Endothelial cell of umbilical vein (primary cell): ENCODE measurements at regions not wholly inside any gene's neighbourhood (a gene's known extent, or its start where the extent isn't known, plus 50 kb on each side); places are given as distances from the start of the nearest gene placed in this dataset.

Source experiments
- BruUV-seq: library from RNA; stranded (reverse); fragments of 400-500 nt; replicated peaks from 2 replicates; lab custom pipeline; 2021; lab: Mats Ljungman, UMichigan
- CTCF ChIA-PET: fragments of 300-600, 350-600 bp; sonication (Branson Sonifier 250); formaldehyde crosslinking; loops from one replicate; lab custom pipeline; 2021; ENCODE audit warnings: antibody characterized with exemption, inconsistent platforms; lab: Charles Lee
- POLR2A ChIA-PET: fragments of 300-600, 350-600 bp; sonication (Branson Sonifier 250); formaldehyde crosslinking; loops from one replicate; lab custom pipeline; 2021; ENCODE audit warnings: antibody characterized with exemption, inconsistent platforms; lab: Charles Lee
- DNase-seq: peaks from one replicate; pipeline ENCODE4 v3.0.0-alpha.2; 2011; ENCODE audit warnings: low read depth, low spot score
- FAIRE-seq: peaks from 2 replicates; lab custom pipeline; 2011; peaks lifted over from hg19 to GRCh38; lab: Jason Lieb, UNC
- H2AFZ ChIP-seq: 2 replicates; pipeline ENCODE4 v1.6.0; 2012; ENCODE audit warnings: low read depth, low read length, control low read depth, inconsistent platforms
- H3K27ac ChIP-seq: 2 replicates; pipeline ENCODE4 v1.5.1; 2011; ENCODE audit warnings: low read depth, mild to moderate bottlenecking, control low read depth, low read length, moderate library complexity; ENCODE audit not compliant: insufficient read depth
- H3K27me3 ChIP-seq, 2 experiments: 2 replicates each; pipeline versions ENCODE4 v1.6.0 to v1.6.1; 2011; ENCODE audit warnings: low read length in 2 of 2, mixed read lengths in 1 of 2; ENCODE audit not compliant: control insufficient read depth in 2 of 2, insufficient read depth in 2 of 2
- H3K36me3 ChIP-seq, 2 experiments: 2 replicates in 1 of 2; 3 replicates in 1 of 2; pipeline ENCODE4 v1.5.1; 2011; ENCODE audit warnings: low read length in 2 of 2, mild to moderate bottlenecking in 1 of 2, moderate library complexity in 1 of 2; ENCODE audit not compliant: control insufficient read depth in 2 of 2, insufficient read depth in 2 of 2; ENCODE audit errors: extremely low read depth in 1 of 2
- H3K4me1 ChIP-seq: 3 replicates; pipeline ENCODE4 v1.5.1; 2011; ENCODE audit warnings: mild to moderate bottlenecking, low read length; ENCODE audit not compliant: control insufficient read depth, insufficient read depth; ENCODE audit errors: extremely low read depth
- H3K4me2 ChIP-seq: 2 replicates; pipeline ENCODE4 v1.6.1; 2011; ENCODE audit warnings: low read length, control low read depth, mixed read lengths; ENCODE audit not compliant: insufficient read depth
- H3K4me3 ChIP-seq, 3 experiments: fragments of 200-600 bp in 1 of 3; sonication (generic), shearing (Covaris generic) in 1 of 3; replicated peaks in 1 of 3; 2 replicates each; pipeline ENCODE4 v1.5.1; 2011 to 2016; ENCODE audit warnings: control low read depth in 3 of 3, low read length in 3 of 3, mild to moderate bottlenecking in 2 of 3, inconsistent platforms in 1 of 3, low read depth in 1 of 3, moderate library complexity in 1 of 3; ENCODE audit not compliant: insufficient read depth in 1 of 3
- H3K79me2 ChIP-seq: 2 replicates; pipeline ENCODE4 v1.6.0; 2012; ENCODE audit warnings: low read length, inconsistent platforms; ENCODE audit not compliant: control insufficient read depth, insufficient read depth
- H3K9ac ChIP-seq: replicated peaks from 2 replicates; pipeline ENCODE3; 2011; ENCODE audit warnings: low read length, control low read depth; ENCODE audit not compliant: insufficient read depth; ENCODE audit errors: extremely low read depth
- H3K9me1 ChIP-seq: replicated peaks from 3 replicates; pipeline ENCODE4 v1.6.0; 2011; ENCODE audit warnings: mild to moderate bottlenecking, low read length; ENCODE audit not compliant: control insufficient read depth, insufficient read depth; ENCODE audit errors: extremely low read depth
- H3K9me3 ChIP-seq: replicated peaks from 2 replicates; pipeline ENCODE4 v1.5.1; 2012; ENCODE audit warnings: low read length, inconsistent platforms; ENCODE audit not compliant: control insufficient read depth, insufficient read depth
- H4K20me1 ChIP-seq: replicated peaks from 2 replicates; pipeline ENCODE3; 2011; ENCODE audit warnings: mild to moderate bottlenecking, low read length; ENCODE audit not compliant: control insufficient read depth, insufficient read depth; ENCODE audit errors: extremely low read depth
- EZH2 ChIP-seq: IDR thresholded peaks from 2 replicates; pipeline ENCODE4 v1.6.1; 2012; ENCODE audit warnings: borderline replicate concordance, low read depth, mild to moderate bottlenecking, moderate library complexity, low read length, inconsistent platforms; ENCODE audit not compliant: severe bottlenecking
- FOS ChIP-seq: IDR thresholded peaks from 2 replicates; pipeline ENCODE4 v1.6.1; 2011; ENCODE audit warnings: mild to moderate bottlenecking, low read length, moderate library complexity, borderline replicate concordance; ENCODE audit not compliant: insufficient read depth
- GATA2 ChIP-seq: IDR thresholded peaks from 2 replicates; pipeline ENCODE4 v1.7.0; 2011; ENCODE audit warnings: low read depth, mild to moderate bottlenecking, moderate library complexity, mixed read lengths, low read length; ENCODE audit not compliant: insufficient read length, insufficient read depth
- JUN ChIP-seq: IDR thresholded peaks from 2 replicates; pipeline ENCODE4 v1.6.1; 2011; ENCODE audit warnings: borderline replicate concordance, low read depth; ENCODE audit not compliant: insufficient read length, insufficient read depth
- MYC ChIP-seq: IDR thresholded peaks from one replicate; pipeline ENCODE4 v1.6.1; 2011; ENCODE audit warnings: mild to moderate bottlenecking, low read depth, low read length
- POLR2A ChIP-seq: IDR thresholded peaks from 2 replicates; pipeline ENCODE4 v1.6.1; 2012; ENCODE audit warnings: low read depth, mild to moderate bottlenecking, control low read depth, low read length
- POLR2AphosphoS5 ChIP-seq: IDR thresholded peaks from 2 replicates; pipeline ENCODE4 v1.6.1; 2012; ENCODE audit warnings: low read depth, mild to moderate bottlenecking, control low read depth, low read length, moderate library complexity; ENCODE audit not compliant: insufficient read depth
- dilution Hi-C: fragments of 300-500 bp; cut with MboI; formaldehyde crosslinking; loops from one replicate; pipeline ENCODE4 v1.15.0; 2019; ENCODE audit warnings: low sequenced_read_pairs; ENCODE audit not compliant: extremely low pct_ligation_motif_present
- intact Hi-C: fragments of 100-400 bp; cut with micrococcal nuclease; formaldehyde crosslinking; loops from one replicate; pipeline ENCODE4 v1.10.0; 2022
- TF ChIP-seq, protein P1 (sequence below), 2 donors: IDR thresholded peaks; 1 replicate in 1 of 2; 2 replicates in 1 of 2; pipeline ENCODE4 v1.5.1; 2011; ENCODE audit warnings: low read length in 2 of 2, mild to moderate bottlenecking in 2 of 2, moderate library complexity in 2 of 2, control low read depth in 1 of 2, inconsistent platforms in 1 of 2, low read depth in 1 of 2; ENCODE audit not compliant: insufficient read depth in 1 of 2; ENCODE audit errors: extremely low read depth in 1 of 2
- TF ChIP-seq, protein P2 (sequence below): IDR thresholded peaks from 2 replicates; pipeline ENCODE4 v1.6.1; 2011; ENCODE audit not compliant: insufficient read depth, insufficient read length

DNA sequence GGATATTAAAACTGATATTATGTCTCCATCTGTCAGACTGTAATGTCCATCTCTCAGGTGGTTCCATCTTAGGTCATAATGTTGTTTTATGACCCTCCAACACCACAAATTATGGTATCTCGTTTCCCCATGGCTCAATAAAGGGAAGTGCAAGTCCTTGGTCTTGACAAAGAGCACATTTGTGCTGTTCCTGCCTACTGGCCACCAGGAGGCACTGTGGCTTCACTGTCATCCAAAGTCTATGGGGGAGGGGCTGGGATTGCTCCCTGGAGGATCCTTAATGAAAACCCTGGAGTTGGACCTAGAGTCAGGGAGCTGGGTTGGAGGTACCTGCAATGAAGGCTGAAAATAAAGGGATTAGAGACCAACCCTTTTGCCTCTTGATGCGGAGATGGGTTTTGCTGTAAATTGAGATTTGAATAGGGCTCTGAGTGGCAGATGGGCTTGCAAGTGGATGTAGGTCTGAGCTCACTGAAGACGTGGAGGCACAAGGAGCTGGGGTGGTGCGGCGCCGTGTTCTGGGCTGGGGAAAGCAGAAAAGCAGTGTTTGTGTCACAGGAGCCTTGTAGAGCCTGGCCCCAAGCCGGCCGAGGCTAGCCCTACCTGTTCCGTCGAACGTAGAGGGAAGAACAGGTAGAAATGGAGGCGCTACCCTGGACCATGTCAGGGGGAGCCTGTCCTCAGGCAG lies 180.5 kb upstream of the PRSS58 start:
- Histone ChIP-seq H3K36me3 (no peaks in the 10 kb centered on the region), H3K4me1 (peaks cover 27% of the 10 kb centered on the region), H4K20me1 (no peaks in the 10 kb centered on the region), H3K27me3 (no peaks in the 10 kb centered on the region), H3K4me3 (no peak overlapping the region), H3K9me1 (no peaks in the 10 kb centered on the region), H3K27ac (no peak overlapping the region), H2AFZ (no peak overlapping the region), H3K9me3 (no peaks in the 10 kb centered on the region), H3K9ac (no peak overlapping the region), H3K4me2 (no peak overlapping the region), H3K79me2 (no peaks in the 10 kb centered on the region)
- TF ChIP-seq POLR2AphosphoS5 (no peak), POLR2A (no peak)
- TF ChIP-seq, protein P1, sequence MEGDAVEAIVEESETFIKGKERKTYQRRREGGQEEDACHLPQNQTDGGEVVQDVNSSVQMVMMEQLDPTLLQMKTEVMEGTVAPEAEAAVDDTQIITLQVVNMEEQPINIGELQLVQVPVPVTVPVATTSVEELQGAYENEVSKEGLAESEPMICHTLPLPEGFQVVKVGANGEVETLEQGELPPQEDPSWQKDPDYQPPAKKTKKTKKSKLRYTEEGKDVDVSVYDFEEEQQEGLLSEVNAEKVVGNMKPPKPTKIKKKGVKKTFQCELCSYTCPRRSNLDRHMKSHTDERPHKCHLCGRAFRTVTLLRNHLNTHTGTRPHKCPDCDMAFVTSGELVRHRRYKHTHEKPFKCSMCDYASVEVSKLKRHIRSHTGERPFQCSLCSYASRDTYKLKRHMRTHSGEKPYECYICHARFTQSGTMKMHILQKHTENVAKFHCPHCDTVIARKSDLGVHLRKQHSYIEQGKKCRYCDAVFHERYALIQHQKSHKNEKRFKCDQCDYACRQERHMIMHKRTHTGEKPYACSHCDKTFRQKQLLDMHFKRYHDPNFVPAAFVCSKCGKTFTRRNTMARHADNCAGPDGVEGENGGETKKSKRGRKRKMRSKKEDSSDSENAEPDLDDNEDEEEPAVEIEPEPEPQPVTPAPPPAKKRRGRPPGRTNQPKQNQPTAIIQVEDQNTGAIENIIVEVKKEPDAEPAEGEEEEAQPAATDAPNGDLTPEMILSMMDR (IDR thresholded peaks at IDR 0.05; ENCODE audit: extremely low read depth in 1 of 2, insufficient read depth in 1 of 2, low read depth in 1 of 2, low read length in 2 of 2): peak; percentile 81 to 98
- ChIA-PET CTCF (interaction anchor here (0.7 to 4.9 kb wide), 11 partner anchors 14 to 345 kb away, joined by 3 to 33 read pairs (median 5); no protein-coding TSS in a partner anchor), POLR2A (no interaction called here)
- FAIRE-seq (peak; percentile 62), DNase-seq (peak; percentile 38)
- BruUV-seq: no TSS peak
- dilution Hi-C loops: no loop called here
- intact Hi-C loops: loop anchor here (1.0 to 2.0 kb wide), 6 partner anchors 20 to 345 kb away; no protein-coding TSS in a partner anchor

DNA sequence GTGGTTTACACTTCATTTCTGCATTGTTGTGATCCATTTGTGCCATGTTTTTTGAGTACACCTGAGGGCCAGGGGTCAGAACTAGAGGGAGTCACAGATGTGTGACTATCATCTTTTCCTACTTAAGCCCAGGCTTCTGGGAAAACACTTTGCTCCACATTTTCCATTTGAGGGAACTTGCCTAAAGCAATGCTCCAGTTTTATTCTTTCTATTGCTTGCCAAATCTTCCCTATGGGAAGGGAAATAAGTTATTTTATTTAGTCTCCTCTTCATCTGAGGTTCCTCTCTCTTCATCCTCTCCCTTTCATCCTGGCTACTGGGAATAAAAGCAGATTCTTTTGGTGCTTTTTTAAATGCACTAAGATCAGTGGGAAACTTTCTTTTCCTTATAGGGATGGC lies 179.9 kb upstream of the PRSS58 start:
- TF ChIP-seq, protein P1 (IDR thresholded peaks at IDR 0.05; ENCODE audit: extremely low read depth in 1 of 2, insufficient read depth in 1 of 2, low read depth in 1 of 2, low read length in 2 of 2): no peak
- TF ChIP-seq FOS (no peak), MYC (no peak), GATA2 (no peak), POLR2A (no peak), JUN (no peak), POLR2AphosphoS5 (no peak), EZH2 (no peak)
- TF ChIP-seq, protein P2, sequence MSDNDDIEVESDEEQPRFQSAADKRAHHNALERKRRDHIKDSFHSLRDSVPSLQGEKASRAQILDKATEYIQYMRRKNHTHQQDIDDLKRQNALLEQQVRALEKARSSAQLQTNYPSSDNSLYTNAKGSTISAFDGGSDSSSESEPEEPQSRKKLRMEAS: no peak
- BruUV-seq: no TSS peak
- POLR2A ChIA-PET: no interaction called here

More for the DNA sequence above, 179.9 kb upstream of the PRSS58 start:
- Histone ChIP-seq H3K27me3 (no peaks in the 10 kb centered on the region), H3K27ac (no peak overlapping the region), H3K9ac (no peak overlapping the region), H3K9me1 (no peaks in the 10 kb centered on the region), H3K4me3 (no peak overlapping the region), H3K79me2 (no peaks in the 10 kb centered on the region), H3K9me3 (no peaks in the 10 kb centered on the region), H3K36me3 (no peaks in the 10 kb centered on the region), H2AFZ (no peak overlapping the region), H3K4me1 (peaks cover 20% of the 10 kb centered on the region), H4K20me1 (no peaks in the 10 kb centered on the region), H3K4me2 (no peak overlapping the region)
- no peak for DNase-seq
- FAIRE-seq: no peak
- dilution Hi-C loops: no loop called here
- intact Hi-C loops: loop anchor here (1.0 to 2.0 kb wide), 6 partner anchors 21 to 346 kb away; no protein-coding TSS in a partner anchor
- CTCF ChIA-PET: interaction anchor here (1.1 to 4.9 kb wide), 5 partner anchors 21 to 345 kb away, joined by 3 to 33 read pairs (median 6); no protein-coding TSS in a partner anchor
